DMS53 treated with DMSO at 0.1 percent for 48 hours (cell line): ENCODE measurements at regions not wholly inside any gene's neighbourhood (a gene's known extent, or its start where the extent isn't known, plus 50 kb on each side); places are given as distances from the start of the nearest gene placed in this dataset.

Experiments used
- DNase-seq: peaks from one replicate; lab custom pipeline; 2025; ENCODE audit not compliant: unreplicated experiment; lab: John Stamatoyannopoulos, UW

DNA sequence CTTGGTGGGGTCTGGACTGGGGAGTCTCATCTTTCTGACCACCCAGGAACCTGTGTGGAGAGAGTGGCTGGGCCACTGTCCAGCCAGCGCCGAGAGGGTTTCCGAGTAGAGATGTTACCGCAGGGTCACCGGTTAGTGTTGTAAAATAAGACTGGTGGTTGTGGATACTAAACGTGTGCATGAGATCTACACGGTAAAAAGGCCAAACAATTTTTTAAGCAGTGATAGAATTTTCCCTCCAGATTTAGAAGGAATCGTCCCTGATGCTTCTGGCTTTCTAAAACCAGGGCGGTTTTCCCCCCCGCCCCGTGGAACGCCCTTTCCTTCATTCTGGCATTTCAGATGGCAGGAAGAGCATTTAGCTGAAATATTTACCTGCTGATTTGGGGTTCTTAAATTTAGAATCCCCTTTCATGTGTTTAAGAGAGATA is 72.6 kb upstream of the PPARA start:
- no peak for DNase-seq

DNA sequence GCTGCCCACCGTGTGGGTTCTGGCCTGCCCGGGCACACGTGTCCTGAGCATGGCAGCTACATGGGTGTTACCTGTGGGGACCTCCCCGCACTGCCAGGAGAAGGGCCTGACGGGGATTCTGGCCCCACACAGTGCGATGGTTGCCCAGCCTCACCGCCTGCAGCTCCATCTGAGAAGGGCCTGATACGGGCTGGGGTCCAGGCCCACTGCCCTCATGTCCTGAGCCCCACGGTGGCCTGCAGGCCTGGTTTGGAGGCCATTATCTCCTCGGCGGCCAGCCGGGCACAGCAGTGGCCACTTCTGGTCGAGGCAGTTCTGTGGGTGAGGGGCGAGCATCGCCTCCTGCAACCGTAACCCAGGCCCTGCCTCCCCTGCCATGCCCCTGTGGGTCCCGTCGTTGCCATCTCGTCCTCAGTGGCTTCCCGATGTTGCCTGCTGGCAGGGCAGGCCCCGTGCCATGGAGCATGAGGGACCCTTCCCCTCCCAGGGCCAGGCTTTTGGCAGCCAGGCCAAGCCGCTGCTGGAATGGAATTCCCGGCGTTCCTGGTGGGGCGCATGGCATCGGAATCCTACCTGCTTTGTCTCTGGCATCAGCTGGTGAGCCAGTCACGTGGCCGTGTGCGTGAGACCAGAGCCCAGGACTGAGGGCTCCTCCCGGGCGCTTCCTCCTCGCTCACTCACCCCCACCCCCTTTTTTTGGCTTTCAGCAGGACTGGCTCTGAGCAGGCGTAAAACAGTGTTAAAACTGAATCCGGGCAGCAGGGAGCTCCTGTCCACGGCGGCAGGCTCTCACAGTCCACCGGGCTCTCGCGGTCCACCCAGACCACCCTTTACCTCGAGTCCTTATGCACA is 71.9 kb upstream of the PPARA start:
- no peak for DNase-seq

DNA sequence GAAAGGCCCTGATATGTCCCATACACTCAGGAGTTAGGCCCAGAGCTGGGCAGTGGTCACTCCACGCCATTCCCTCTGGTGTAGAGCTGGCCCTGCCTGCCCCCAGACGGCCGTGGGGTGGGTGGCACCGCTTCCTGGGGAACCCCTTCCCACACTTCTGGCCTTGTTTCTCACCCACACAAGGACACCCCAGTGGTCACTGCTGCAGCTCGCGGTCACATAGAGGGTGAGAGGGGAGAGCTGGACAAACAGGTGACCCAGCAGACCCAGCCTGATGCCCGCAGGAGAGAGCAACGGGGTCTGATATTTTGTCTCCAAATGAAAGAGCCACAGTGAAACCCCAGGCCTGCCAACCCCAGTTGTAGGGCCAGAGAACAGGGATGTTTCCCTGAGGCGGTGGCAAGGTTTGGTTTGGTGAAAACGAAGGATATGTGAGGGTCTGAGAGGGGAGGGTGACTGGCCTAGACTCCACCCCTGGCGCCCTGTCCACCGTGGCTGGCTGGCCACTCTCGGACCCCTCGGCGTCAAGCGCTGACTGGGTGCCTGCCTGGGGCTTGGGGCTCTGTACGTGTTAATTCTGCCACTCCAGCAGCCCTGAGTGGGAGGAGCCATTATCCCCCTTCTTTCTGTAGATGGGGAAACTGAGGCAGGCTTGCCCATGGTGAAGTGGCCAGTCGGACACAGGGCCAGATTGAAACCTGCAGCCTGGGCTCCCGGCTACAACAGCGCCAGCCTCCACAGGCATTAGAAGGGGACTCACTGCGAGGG is 71.0 kb upstream of the PPARA start:
- DNase-seq, result no peak

DNA sequence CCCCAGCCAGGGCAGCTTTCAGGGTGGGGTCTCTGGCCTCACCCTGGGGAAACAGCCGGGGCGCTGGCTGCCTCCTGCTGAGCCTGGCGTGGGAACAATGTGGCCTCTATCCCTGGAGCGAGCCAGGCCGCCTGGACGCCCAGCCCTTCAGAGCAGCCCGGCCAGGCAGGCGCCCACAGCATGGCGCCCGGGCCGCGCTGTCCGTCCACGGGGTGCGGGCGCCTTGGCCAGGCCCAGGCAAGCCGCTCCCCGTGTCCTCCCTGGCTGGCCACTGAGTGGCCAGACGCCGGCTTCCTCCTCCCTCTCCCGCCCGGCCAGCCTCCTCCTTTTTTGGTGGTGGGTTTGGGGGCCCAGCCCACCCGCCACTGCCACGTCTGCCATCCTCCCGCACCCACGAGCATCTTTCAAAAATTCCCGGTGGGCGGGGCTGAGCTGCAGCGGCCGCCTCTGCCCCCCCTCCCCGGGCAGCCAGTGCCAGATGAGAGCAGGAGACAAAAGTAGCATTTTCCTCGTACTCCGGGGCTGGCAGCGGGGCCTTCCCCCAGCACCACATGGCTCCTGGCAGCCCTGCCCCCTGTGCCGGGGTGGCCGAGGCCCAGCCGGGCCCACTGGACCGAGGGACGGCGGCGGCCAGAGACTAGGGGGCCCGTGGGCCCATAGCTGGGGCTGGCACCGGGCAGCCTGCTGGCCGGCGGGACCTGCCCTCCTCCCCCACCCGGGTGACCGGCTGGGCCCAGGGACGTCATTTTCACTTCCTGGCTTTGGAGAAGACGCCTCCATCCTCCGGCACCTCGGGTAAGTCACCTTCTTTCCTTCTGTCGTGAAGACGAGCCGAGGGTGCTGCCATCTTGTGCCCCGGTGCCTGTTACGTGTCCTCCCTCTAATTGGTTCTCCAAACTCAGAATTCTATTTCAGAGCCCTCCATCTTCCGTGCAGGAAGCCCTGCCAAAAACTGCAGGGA is 70.2 kb upstream of the PPARA start:
- no peak for DNase-seq

DNA sequence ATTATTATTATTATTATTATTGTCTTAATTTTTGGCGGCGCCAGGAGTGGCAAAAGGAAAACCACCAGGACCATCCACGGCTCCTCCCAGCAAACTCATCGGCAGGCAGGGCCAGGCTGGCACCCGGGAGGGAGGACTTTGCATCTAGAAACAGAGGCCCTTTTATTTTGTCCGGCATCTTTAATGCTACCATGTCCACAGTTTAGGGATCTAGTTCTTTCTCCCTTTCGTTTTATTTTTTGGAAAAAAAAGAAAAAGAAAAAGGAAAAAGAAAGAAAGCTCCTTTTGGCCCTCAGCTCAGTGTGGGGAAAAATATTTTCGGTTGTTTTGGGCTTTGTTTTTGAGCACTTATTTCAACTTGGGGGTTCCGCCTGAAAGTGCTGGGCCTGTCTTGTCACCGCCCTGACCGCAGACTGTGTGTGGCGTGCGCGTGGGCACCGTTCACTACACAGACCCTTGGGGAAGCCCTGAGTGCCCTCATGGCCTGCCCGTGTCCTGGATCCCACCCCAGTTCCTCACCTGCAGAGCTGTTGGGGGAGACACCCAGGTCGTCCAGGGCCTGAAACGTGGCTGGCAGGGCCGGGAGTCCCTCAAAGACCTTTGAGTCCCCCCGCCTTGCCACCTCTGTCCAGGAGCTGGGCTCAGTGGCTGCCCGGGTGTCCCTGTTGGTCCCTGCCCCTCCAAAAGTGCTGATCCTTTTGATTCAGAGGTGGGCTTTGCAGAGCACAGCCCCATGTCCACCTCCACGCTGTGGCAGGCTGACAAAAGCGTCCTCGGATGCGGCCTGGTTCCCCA is 69.1 kb upstream of the PPARA start:
- no peak for DNase-seq

DNA sequence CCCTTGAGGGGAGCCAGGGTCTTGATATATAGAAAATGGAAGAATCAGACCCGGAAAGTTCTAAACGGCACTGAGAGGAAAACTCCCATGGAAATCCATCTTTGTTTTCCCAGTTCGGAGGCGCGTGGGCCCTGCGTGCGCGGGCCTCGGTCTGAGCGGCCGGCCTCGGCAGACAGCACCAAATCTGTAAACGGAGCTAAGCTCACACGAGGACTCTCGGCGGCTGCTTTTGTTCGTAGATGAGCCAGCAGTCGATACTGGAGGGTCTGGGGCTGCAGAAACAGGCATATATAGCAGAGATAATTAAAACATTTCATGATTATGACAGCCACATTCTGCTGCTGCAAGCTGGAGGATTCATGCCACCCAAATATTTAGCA is 68.5 kb upstream of the PPARA start:
- no peak for DNase-seq

DNA sequence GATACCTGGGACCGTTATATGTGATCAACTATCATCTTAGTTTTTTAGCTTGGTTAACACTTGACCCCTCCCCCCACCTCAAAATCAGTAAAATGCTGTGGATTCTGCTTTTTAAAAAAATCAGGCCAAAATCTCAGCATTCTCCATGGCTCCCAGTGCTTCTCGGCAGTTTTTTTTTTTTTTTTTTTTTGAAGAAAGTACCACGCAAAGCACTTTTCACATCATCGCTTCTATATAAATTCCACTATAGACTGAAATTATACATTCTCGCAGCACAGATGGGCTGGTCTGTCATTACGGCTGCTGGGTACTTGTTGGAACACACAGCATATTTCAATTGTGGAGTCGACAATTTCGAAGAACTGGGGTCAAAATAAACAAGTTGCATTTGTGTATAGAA is 67.7 kb upstream of the PPARA start:
- DNase-seq, result no peak

DNA sequence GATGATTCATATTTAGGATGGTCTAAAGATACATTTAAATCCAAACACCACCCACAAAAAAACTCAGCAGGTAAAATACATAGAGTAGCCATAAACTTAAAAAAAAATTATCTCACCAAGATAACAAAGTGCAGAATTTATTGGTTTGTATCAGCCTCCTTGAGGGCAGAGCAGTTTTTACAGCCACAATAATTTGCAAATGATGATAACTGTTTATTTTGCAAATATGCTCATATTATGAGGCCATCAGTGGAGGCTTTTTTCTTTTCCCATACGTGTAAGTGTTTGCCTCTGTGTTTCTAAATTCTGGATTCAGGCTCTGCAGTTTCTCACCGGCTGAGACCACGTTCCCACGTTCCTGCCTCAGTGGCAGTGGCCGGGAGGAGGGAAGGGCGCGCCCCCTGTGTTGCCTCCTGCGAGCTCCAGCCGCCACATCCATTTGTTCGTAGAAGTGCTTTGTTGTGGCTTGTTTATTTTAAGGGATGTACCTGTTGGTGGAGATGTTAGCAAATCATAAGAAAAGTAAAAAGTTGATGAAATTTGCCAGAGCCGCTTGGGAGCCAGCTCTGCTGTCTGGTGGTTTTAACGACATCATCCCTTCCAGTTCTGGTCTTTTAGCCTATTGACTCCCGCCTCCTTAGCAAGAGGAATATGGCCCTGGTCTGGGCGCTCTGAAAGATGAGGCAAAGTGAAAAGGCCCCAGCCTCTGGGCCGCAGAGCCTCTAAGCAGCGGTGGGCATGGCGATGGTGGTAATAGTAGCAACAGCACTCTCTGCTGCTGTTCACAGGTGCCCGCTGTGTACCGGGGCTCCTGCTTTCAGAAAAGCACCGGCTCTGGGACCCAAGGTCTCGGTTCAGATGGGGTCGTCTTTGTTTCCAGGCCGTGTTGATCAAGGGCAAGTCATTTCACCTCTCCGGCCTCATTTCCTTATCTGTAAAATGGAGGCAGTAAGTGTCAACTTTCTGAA is 66.7 kb upstream of the PPARA start:
- DNase-seq, result no peak

DNA sequence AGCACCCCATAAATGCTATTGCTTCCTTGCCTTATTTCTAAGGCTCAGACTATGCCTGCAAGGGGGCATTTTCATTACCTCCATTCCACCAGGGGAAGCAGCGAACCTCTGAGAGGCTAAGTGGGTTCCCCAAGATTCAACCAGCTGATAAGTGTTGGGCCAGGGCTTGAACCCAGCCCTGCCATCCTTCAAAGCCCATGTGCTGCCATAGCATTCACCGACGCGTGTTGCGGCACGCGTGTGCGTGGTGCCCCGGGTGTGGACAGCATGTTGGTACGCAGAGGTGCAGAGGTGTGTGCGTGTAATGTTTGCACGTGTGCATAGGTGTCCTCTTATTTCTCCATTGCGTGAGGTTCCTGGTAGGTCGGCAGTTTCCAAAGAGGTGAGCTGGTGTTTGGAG is 66.0 kb upstream of the PPARA start:
- no peak for DNase-seq

DNA sequence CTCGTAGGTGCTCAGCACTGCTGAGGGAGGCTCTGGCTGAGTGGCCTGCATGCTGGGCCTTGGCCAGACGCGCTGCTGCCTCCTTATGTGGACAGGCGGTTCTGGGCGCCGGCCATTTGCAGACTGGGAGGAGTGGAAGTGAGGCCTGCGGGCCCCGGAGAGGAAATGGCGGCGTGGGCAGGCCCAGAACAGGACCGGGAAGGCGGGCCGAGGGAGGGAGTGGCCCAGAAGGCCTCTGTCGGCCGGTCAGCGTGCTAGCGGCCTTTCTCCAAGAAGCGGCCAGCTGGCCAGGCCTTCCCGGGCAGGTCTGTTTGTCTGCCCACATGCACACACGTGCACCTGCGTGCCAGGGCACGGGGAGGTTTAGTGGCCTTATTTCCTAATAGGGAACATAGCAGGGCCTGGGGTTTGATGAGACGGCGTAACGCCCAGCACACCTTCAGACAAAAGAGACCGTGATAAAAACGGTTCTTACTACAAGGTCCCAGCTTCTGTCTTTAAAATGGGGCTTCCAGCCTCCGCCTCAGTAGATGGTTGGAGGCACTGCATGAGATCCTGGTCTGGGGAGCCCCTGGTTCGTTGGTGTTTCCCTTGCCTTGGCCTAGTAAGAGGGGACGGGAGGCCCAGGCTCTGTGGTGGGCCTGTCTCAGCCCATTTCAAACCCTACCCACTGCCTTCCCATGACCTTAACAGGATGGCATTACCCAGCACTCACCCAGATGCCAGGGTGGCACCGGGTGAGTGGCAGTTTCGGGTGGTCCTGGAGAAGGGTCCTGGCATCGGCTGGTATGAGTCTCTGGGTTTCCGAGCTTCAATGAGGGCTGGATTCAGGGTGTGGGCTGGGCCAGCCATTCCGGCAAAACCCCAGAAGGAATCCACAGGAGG is 65.1 kb upstream of the PPARA start:
- DNase-seq, result no peak

DNA sequence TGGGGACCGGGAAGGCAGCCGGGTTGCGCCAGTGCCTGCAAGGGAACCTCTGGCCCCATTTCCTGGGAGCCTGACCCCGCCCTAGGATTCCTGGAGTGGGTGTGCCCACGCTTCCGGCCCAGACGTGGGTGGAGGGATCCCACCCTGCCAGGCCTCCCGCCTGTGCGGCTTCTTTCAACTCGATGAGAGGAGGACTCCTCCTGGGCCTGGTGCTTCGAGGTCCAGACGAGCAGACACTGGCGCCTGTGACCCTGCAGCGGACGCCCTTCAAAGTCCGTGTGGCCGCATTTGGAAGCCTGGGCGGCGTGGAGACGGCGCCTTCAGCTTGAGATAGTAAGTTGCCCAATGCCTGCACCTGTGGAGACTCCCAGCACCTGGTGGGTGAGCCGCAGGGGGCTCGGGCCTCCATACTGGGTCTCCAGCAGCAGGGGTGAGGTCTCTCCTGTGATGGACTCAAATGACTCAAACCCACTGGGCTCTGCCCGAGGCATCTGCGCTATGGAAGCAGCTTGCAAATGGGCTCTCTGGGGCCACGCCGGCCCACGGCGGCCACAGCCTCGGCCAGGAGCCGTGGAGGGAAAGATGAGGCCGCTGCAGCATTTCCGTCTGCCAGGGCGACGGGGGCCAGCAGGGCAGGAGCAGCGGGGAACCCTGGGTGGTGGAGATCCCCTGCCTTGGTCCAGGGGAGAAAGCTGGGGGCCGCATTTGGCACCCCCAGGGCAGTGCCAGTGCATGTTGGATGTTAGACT is 64.3 kb upstream of the PPARA start:
- no peak for DNase-seq

DNA sequence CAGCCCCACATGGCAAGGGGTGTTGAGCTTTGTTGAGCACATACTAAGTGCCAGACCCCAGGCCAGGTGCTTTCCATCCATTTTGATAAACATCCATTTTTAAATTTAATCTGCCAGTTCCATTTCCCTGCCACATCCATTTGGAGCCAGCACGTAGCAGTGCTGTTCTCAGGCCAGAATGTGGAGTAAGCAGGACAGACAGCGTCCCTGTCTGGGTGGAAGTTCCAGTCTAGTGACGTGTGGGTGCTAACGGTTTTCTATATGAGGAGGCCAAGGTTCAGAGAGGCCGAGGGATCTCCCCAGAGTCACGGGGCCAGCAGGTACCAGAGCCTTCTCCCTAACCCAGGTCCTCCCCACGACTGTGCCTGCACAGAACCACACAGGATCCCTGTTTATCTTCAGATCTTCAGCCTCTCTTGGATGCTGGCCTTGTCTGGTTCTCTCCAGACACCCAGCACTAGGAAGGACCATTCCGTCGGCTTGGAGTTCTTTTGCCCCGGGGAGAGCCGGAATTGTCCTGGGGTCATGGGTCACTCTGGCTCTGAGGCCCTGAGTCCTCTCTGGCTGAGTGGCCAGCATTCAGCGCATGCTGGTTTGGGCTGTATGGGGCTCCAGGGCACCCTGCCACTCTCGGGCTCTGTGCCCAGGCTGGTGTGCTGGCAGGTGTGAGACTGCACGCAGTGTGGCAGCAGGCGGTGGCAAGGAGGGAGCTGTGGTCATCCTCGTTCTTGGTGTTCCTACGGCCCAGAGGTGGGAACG is 63.6 kb upstream of the PPARA start:
- DNase-seq, result no peak

DNA sequence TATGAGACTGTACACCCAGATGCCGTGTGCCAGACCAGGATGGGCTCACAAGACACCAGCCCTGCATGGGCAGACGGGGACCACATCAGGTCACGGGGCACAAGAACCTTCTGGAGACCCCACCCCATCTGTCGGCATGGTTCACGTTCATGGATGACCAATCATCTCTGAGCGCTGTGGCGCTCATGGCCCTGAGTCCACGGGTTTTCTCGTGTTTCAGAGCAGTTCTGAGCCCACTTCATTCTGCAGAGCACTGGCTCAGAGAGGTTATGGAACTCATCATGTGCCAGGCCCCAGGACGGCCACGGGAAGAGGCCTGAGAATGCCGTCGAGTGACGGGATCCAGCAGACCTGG is 63.0 kb upstream of the PPARA start:
- DNase-seq, result no peak

DNA sequence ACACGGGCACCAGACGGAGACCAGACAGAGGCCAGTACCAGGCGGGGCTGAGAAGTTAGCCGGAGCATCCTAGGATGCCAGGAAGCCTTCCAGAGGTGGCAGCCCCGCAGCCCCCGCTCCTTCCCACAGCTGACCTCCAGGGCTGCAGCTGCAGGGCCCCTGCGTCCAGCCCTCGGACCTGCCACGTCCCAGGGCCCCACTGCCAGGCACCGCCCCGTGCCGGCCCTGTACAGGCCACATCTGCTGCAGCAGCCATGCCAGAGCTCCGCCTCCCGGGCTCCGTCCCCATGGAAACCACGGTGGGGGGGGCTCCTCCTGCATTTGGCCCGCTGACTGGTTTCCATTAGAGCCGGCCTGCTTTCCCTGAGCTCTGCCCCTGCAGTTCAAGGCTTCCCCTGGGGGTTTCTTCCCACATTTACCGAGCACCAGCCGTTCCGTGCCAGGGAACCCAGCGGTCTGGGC is 62.5 kb upstream of the PPARA start:
- no peak for DNase-seq

DNA sequence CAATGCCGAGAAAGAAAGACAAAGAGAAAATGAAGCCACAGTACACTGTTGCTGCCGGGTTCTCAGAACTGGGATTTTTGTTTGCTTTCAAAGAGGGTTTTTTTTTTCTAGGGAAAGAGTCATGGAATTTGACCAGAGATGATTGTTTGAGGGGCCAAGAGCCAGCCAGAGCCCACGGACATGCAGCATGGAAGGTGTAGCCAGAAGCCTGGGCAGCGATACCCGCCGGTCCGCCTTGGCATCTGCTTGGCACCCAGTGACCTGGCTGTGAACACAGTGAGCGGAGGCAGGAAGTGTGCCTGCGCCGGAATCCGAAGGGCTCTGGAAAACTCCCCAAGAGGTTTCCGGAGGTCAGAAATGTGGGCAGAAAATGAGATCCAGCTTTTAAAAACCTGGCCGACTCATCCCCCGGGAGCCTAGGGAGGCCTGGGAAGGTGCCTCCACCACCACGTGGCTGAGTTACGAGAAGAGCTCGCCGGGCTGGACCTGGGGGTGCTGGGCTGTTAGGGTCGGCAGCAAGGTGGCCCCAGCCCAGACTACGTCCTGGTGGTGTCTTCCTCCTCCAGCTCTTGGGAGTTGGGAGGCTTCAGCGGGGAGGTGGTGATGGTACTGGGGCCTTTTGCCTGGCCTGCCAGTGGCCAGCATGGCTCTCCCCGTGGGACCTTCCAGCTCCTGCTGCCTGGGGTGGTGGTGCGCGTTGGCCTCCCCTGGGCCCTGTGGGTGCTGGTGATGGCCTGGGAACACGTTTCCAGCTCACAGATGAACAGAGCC is 61.6 kb upstream of the PPARA start:
- DNase-seq, result no peak

DNA sequence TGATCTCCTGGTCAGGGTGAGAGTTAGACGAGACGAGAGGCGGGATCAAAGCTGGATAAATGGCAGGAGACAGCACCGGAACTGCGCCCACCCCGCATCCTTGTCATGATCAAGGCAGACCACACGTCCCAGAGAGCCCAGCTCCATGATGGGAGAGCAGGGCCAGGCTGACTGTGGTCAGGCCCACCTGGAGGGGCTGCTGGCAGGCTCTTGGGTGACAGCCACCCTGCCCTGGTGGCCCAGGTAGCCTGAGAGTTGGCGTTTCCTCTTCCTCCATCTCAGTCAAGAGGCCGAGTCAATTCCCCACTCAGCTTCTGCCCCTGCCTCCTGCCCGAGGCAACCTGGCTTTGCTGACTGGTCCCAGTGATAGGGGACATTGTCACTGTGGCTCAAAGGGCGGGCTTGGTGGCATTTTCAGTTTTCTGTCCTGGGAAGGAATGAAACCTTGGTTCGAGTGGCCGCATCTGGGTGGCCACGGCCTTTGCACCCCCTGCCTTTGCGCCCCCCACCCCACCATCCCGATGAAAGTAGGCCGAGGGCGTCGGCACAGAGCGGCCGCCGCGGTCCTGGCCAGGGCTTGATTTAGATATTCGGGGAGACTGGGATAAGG is 60.8 kb upstream of the PPARA start:
- DNase-seq, result no peak
